Right hindlimb (tissue), 1 donor: ENCODE measurements at regions not wholly inside any gene's neighbourhood (a gene's known extent, or its start where the extent isn't known, plus 50 kb on each side); places are given as distances from the start of the nearest gene placed in this dataset.
"Not testable (repeated sequence)": the region's sequence is repeated elsewhere in the genome, so short reads cannot be mapped to it uniquely, and the experiment has no call there.

ENCODE experiments used
- DNase-seq: peaks from one replicate; pipeline ENCODE4 v3.0.0-alpha.2; 2018

GRCh38 chr12:127130506-127131124 is 1136.4 kb upstream of the TMEM132C start:
- DNase-seq, result no peak

- DNase-seq, result no peak
Observed at GRCh38 chr12:127133675-127134335, 1133.2 kb upstream of the TMEM132C start.

GRCh38 chr12:127140864-127141484 is 1126.0 kb upstream of the TMEM132C start:
- not testable (repeated sequence) for DNase-seq

- peak; percentile 60 for DNase-seq
Observed at GRCh38 chr12:127143020-127143419, 1124.0 kb upstream of the TMEM132C start.

GRCh38 chr12:127144770-127145169 is 1122.2 kb upstream of the TMEM132C start:
- DNase-seq, result no peak

- no peak for DNase-seq
Observed at GRCh38 chr12:127145241-127145928, 1121.6 kb upstream of the TMEM132C start.

- peak; percentile 92 for DNase-seq
Observed at GRCh38 chr12:127145929-127146789, 1120.8 kb upstream of the TMEM132C start.

GRCh38 chr12:127146991-127147718 is 1119.8 kb upstream of the TMEM132C start:
- no peak for DNase-seq

GRCh38 chr12:127147724-127148123 is 1119.2 kb upstream of the TMEM132C start:
- DNase-seq, result no peak

GRCh38 chr12:127148318-127148717 is 1118.7 kb upstream of the TMEM132C start:
- no peak for DNase-seq

- DNase-seq, result no peak
Observed at GRCh38 chr12:127149226-127149964, 1117.6 kb upstream of the TMEM132C start.

- DNase-seq, result no peak
Observed at GRCh38 chr12:127150028-127150427, 1116.9 kb upstream of the TMEM132C start.

GRCh38 chr12:127150479-127150878 is 1116.5 kb upstream of the TMEM132C start:
- DNase-seq, result no peak

- no peak for DNase-seq
Observed at GRCh38 chr12:127150956-127151355, 1116.0 kb upstream of the TMEM132C start.

- DNase-seq, result no peak
Observed at GRCh38 chr12:127153996-127154395, 1113.0 kb upstream of the TMEM132C start.

GRCh38 chr12:127154830-127155229 is 1112.1 kb upstream of the TMEM132C start:
- not testable (repeated sequence) for DNase-seq

GRCh38 chr12:127155935-127156619 is 1110.9 kb upstream of the TMEM132C start:
- not testable (repeated sequence) for DNase-seq

GRCh38 chr12:127157501-127158366 is 1109.2 kb upstream of the TMEM132C start:
- not testable (repeated sequence) for DNase-seq

GRCh38 chr12:127158385-127159061 is 1108.4 kb upstream of the TMEM132C start:
- no peak for DNase-seq
